Psoas muscle (tissue), 7 donors: ENCODE measurements at regions not wholly inside any gene's neighbourhood (a gene's known extent, or its start where the extent isn't known, plus 50 kb on each side); places are given as distances from the start of the nearest gene placed in this dataset.

Source experiments
- ATAC-seq, 4 donors: fragments of 200-7000 bp; cut with Tn5 transposase; one replicate each; pipeline ENCODE4 v1.9.1; 2020; ENCODE audit warnings: moderate library complexity in 3 of 4, mild to moderate bottlenecking in 2 of 4
- DNase-seq, 2 donors: peaks; one replicate each; pipeline ENCODE4 v3.0.0-alpha.2; 2020
- H3K27ac ChIP-seq: fragments of 200-600 bp; one replicate; pipeline ENCODE4 v1.8.0; 2022
- H3K27me3 ChIP-seq, 3 donors: fragments of 200-600 bp in 1 of 3; one replicate each; pipeline versions ENCODE4 v1.6.1 to v1.8.0; 2013 to 2022; ENCODE audit warnings: low read length in 2 of 3, mild to moderate bottlenecking in 2 of 3, moderate library complexity in 1 of 3; ENCODE audit not compliant: insufficient read depth in 3 of 3
- H3K36me3 ChIP-seq, 2 donors: fragments of 200-600 bp in 1 of 2; one replicate each; pipeline versions ENCODE4 v1.6.1 to v1.8.0; 2013 to 2022; ENCODE audit warnings: low read depth in 1 of 2, mild to moderate bottlenecking in 1 of 2, moderate library complexity in 1 of 2; ENCODE audit not compliant: insufficient read depth in 1 of 2
- H3K4me1 ChIP-seq: fragments of 200-600 bp; one replicate; pipeline ENCODE4 v1.8.0; 2022
- H3K4me3 ChIP-seq: fragments of 200-600 bp; one replicate; pipeline ENCODE4 v1.8.0; 2022; ENCODE audit warnings: mild to moderate bottlenecking
- H3K9me3 ChIP-seq: fragments of 200-600 bp; one replicate; pipeline ENCODE4 v1.8.0; 2022
- CTCF ChIP-seq: fragments of 200-600 bp; IDR thresholded peaks from one replicate; pipeline ENCODE4 v1.8.0; 2022; ENCODE audit warnings: antibody characterized with exemption
- WGBS, 3 donors: extraction: QIAGEN DNeasy Blood & Tissue Kit; methylation state at CpG; one replicate each; pipeline versions ENCODE4 v1.1.6 to v1.1.7; 2013; 5-methylcytosine and 5-hydroxymethylcytosine counted together
- intact Hi-C, 2 donors: fragments of 100-400 bp; cut with DNase I; formaldehyde crosslinking; loops; one replicate each; pipeline versions ENCODE4 v1.11.0 to v1.14.2; 2022
- donor health status: healthy with polysubstance abuse.
- donor health status: DM: no; HTN: no; CAD: no; lungs with moderate emphysema.
- donor health status: Bipolar disorder and iron deficiency.
- donor health status: healthy.
- donor health status: DM: yes; HTN: yes; CAD: no.
- donor health status: DM: no; HTN: no; CAD: no.
- donor health status: DM: yes; HTN: yes; CAD: no.

GRCh38 chr2:6213056-6213780 lies 521.0 kb downstream of the SOX11 start:
- Histone ChIP-seq H3K9me3 (no peaks in the 10 kb centered on the region), H3K4me3 (no peak overlapping the region), H3K27me3 (peaks cover 0 to 3% (median 0%) of the 10 kb centered on the region in 3 donors), H3K36me3 (no peaks in the 10 kb centered on the region), H3K27ac (no peak overlapping the region), H3K4me1 (no peaks in the 10 kb centered on the region)
- DNase-seq (no peak), ATAC-seq (no peak)
- intact Hi-C loops = no loop called here
- no peak for TF ChIP-seq CTCF
- 90 to 93% (median 92%) methylated on average over 20 of the region's 20 CpGs for WGBS, 3 donors

DNA sequence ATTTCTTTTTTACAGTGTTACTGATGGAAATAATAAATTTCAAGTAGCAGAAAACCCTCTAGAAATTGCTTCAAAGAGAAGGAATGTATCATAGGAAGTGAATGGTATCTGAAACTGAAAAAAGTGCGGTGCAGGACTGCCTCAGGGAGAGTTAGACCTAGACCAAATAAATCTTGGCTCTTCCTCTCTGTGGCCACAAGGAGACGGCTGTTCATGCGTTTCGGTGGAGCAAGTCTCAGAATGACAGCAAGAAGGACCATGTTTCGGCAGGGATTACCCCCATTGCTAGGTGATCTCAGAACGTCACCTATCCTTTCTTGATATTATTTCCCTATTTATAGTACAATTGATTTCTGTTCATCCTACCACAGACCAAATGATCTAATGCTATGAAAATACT lies 522.3 kb downstream of the SOX11 start:
- H3K9me3 ChIP-seq = no peaks in the 10 kb centered on the region
- intact Hi-C loops = no loop called here
- H3K27me3 ChIP-seq = peaks cover 0 to 3% (median 0%) of the 10 kb centered on the region in 3 donors
- H3K4me1 ChIP-seq = no peaks in the 10 kb centered on the region
- no peak overlapping the region for H3K27ac ChIP-seq
- no peak for TF ChIP-seq CTCF
- ATAC-seq (no peak), DNase-seq (no peak)
- H3K4me3 ChIP-seq = no peak overlapping the region
- WGBS, 3 donors = 65 to 83% (median 78%) methylated on average over 6 of the region's 6 CpGs
- H3K36me3 ChIP-seq = no peaks in the 10 kb centered on the region

DNA sequence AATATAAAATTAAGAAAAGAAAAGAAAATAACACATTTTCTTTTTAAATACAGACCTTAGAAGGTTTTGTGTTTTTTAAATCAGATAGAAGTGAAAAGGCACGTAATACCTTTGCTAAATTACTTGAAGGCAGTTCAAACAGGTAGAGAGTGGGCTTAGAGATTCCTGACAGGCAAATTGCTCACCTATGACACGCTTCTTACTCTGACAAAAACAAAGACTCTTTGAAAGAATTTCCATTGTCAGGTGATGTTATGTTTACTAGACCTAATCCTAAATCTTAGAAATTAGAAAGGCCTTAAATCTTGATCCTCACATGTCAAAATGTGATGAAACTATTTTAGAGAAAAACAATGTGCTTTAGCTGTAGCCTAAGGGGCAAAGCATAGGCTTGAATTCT lies 522.9 kb downstream of the SOX11 start:
- H3K36me3 ChIP-seq = no peaks in the 10 kb centered on the region
- ATAC-seq = no peak
- H3K27ac ChIP-seq = no peak overlapping the region
- intact Hi-C loops = no loop called here
- no peaks in the 10 kb centered on the region for H3K4me1 ChIP-seq
- H3K27me3 ChIP-seq = peaks cover 0 to 3% (median 0%) of the 10 kb centered on the region in 3 donors
- WGBS, 3 donors = 92 to 93% (median 93%) methylated on average over 2 of the region's 2 CpGs
- no peak overlapping the region for H3K4me3 ChIP-seq
- no peak for DNase-seq
- TF ChIP-seq CTCF = no peak
- no peaks in the 10 kb centered on the region for H3K9me3 ChIP-seq

- 93 to 98% (median 95%) methylated on average over 2 of the region's 2 CpGs for WGBS, 3 donors
- no peaks in the 10 kb centered on the region for H3K36me3 ChIP-seq
- no peaks in the 10 kb centered on the region for H3K4me1 ChIP-seq
- DNase-seq (no peak), ATAC-seq (no peak)
- TF ChIP-seq CTCF = no peak
- peaks cover 0 to 3% (median 0%) of the 10 kb centered on the region in 3 donors for H3K27me3 ChIP-seq
- no peak overlapping the region for H3K4me3 ChIP-seq
- no peaks in the 10 kb centered on the region for H3K9me3 ChIP-seq
- H3K27ac ChIP-seq = no peak overlapping the region
- intact Hi-C loops = no loop called here
Observed at GRCh38 chr2:6216234-6216633, 524.0 kb downstream of the SOX11 start.

- ATAC-seq (no peak), DNase-seq (no peak)
- H3K27ac ChIP-seq = no peak overlapping the region
- intact Hi-C loops = no loop called here
- H3K4me3 ChIP-seq = no peak overlapping the region
- WGBS, 3 donors = 85 to 96% (median 96%) methylated on average over 4 of the region's 4 CpGs
- H3K9me3 ChIP-seq = no peaks in the 10 kb centered on the region
- no peaks in the 10 kb centered on the region for H3K36me3 ChIP-seq
- no peaks in the 10 kb centered on the region for H3K4me1 ChIP-seq
- TF ChIP-seq CTCF = no peak
- H3K27me3 ChIP-seq = no peaks in the 10 kb centered on the region
Observed at GRCh38 chr2:6218926-6219325, 526.7 kb downstream of the SOX11 start.
